Head of caudate nucleus (tissue), 42 donors: ENCODE measurements at regions not wholly inside any gene's neighbourhood (a gene's known extent, or its start where the extent isn't known, plus 50 kb on each side); places are given as distances from the start of the nearest gene placed in this dataset.

Experiments used
- DNase-seq, 42 donors: peaks; one replicate each; pipeline versions ENCODE4 v3.0.0 to v3.0.0-alpha.2; 2020 to 2021; ENCODE audit warnings: mixed read lengths in 7 of 42
- intact Hi-C: fragments of 100-400 bp; cut with DNase I; formaldehyde crosslinking; loops from one replicate; pipeline ENCODE4 v1.15.0; 2022

DNA sequence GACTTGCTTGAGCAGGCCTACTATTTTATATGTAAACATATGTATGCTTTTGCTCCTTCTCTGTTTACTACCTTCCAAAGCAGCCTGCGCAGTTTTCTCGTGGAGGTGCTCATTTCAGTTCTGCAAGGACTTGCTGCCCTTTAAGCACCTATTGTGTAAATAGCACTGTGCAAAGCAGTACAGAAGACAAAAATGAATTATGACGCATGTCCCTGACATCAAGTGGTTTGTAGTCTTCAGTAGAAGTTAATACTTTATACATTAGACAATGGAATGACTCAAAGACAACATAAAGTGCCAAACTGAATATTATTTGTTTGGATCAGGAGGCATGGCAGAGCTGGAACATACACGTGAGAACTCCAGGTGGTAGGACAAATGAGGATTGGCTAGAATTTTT, 611.7 kb downstream of the LMO4 start:
- DNase-seq = no peak
- intact Hi-C loops = no loop called here

DNA sequence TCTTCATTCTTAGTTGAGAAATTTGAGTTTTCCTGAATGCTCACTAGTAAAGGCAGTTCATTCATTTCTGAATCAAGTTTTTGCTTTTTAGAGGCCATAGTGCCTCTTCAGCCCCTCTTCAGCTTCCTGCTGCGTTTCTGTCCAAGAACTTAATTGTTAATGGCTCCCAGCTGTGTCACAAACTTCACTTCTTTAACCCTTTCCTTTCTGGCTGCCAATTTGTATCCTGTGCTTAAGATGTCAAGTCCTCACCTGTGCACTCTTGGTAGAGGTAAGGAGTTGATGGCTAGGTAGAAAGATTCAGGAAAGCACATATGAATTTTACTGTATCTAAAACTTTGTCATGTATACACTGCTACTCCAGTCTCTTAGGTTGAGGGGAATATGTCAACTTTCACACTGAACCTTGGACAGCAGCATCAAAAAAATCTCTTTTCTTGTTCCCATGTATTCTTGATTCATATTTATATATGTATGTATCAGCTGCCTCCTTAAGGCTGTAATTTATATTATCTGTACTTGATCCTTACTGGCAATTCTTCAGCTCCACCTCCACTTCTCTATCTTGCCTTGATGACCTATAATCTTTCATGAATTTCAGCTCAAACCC, 612.8 kb downstream of the LMO4 start:
- intact Hi-C loops = no loop called here
- no peak for DNase-seq

DNA sequence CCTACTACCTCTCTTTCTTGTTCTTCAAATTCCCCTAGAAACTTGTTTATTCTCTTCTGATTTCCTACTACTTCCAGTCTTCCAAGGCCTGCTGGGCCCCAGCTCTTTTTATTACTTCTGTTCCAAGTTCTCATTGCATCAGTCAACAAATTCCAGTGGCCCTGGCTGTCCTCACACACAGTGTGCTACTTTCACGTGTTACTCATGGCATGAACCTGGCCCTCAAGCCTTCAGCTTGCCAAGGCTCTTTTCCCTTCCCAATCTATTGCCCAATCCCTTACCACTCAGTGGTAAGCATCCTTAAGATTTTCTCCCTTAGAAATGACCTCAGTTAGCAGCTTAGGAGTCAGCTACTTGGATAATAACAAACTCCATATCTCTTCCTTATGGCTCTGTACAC, 613.5 kb downstream of the LMO4 start:
- DNase-seq = peak in 2 of 42 donors; percentile 4 to 12
- intact Hi-C loops = no loop called here

DNA sequence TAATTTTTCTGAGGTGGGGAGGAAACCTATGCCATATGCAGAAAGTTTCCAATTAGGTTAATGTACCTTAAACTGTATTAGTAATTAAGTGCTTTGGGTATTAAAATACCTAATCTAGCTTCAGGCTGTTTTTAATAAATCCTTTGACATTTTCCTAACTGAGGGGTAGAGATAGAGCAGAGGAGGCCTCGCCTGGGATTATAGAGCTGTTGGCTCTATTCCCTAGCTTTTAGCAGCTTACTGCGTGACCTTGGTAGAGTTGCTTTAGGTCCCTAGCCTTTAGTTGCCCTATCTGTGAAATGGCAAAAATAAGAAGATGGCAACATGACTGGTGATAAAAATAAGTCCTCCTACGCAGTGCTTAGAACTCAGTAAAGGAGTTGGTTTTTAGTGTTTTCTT, 621.0 kb downstream of the LMO4 start:
- intact Hi-C loops = loop anchor here (5.0 to 10.0 kb wide), 3 partner anchors 625 to 817 kb away; partner anchors contain the start of gene LMO4

DNA sequence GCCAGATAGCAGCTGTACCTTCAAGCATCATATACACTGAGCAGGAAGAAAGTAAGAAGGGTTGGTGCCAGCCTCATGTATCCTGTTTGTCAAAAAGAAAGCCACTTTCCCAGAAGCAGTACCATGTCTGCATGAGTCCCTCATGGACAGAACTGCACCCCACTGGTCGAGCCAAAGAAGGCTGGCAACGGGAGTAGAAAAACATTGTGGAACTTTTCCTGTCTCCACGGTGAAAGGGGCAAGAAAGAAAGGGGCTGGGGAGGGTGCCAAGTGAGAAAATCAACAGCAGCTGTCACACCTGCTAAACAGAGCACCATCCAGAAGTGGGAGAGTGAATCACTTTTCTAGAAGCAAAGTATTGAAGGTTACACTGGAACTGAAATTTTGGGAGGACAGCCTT, 621.7 kb downstream of the LMO4 start:
- peak in 9 of 42 donors; percentile 4 to 40 (median 24) for DNase-seq
- intact Hi-C loops = loop anchor here (5.0 to 10.0 kb wide), 3 partner anchors 626 to 818 kb away; partner anchors contain the start of gene LMO4

More for the DNA sequence above, 621.0 kb downstream of the LMO4 start:
- DNase-seq = no peak

DNA sequence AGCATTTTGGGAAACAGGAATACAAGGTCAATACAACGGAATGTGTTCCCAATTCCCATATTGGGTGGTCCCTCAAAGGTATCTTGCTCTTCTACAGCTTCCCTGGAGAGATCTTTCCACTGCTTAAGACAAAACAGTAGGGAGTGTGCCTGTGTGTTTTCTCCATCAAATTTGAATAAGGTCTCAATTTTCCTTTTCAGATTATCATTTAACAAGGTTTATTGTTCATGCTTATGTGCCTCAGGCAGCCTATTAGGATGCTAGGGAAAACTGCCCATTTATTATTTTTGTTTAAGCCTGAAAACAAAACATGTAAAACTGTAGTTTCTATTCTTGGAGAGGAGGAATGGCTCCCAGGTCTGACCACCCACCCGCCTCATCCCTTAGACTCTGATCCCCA, 622.7 kb downstream of the LMO4 start:
- intact Hi-C loops = loop anchor here (5.0 to 10.0 kb wide), 3 partner anchors 627 to 819 kb away; partner anchors contain the start of gene LMO4
- DNase-seq = no peak

DNA sequence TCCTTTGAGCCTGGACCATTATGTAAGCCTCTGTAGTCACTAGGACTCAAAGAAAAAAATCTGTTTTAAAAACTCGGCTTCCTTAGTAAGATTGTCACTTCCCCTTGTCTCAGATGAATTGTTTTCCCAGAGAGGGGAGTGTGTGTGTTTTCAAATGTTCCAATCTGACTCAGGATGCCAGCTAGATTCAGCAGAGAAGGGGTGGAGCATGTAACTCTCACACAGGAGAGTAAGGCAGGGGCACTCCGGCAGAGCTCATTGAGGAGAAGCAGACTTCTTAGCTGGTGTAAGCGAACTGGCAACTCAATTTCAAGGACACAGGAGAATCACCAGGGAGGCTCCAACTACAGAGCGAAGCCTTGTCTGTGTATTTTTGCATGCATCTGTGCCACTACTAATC, 623.2 kb downstream of the LMO4 start:
- intact Hi-C loops = loop anchor here (5.0 to 10.0 kb wide), 3 partner anchors 627 to 820 kb away; partner anchors contain the start of gene LMO4
- no peak for DNase-seq

DNA sequence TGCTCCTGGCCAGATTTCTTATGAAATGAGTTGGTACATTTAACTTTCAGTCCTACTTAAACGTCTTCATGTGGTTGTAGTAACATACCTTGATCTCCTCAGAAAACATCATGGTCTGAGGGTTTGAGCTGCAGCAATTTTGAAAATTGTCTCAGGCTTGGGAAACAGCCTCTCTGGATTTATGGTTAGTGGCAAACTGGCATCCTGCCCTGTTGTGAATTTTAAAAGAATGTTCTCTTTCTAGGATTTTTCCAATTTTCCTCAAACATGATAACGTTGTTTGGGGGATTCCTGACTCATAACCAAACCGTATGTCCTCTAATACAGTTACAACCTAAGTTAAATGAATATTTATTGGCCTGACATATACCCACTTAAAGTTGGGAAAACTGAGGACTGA, 624.4 kb downstream of the LMO4 start:
- intact Hi-C loops = loop anchor here (5.0 to 10.0 kb wide), 3 partner anchors 628 to 821 kb away; partner anchors contain the start of gene LMO4
- no peak for DNase-seq

DNA sequence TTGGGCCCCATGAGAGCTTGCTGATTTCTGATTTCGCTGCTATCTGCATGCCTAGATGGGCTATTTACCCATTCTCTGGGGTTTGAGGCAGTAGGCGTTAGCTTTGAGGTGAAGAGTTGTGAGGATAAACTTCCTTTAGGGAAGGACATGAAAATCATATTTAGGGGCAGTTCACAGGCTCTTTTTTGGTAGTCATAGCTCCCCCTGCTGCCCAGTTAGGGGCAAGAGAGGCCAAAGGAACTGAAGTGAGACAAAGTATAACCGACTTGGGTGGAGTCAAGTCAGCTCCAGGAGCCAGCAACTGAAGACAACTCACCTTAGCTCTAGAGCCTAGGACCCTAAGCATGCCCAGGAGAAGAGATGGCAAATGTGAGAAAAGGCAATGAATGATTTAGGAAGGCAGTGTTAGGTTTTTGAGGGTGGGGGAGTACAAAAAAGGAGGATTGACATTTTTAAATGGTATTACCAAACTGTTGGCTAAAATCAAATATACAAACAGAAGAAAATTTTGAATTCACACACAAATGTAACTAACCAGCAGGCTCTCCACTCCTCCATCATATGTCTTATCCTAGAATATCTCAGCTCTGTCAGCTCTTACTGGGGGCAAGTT, 625.2 kb downstream of the LMO4 start:
- intact Hi-C loops = loop anchor here (5.0 to 10.0 kb wide), 3 partner anchors 629 to 822 kb away; partner anchors contain the start of gene LMO4
- peak; percentile 29 to 88 (median 66) for DNase-seq

DNA sequence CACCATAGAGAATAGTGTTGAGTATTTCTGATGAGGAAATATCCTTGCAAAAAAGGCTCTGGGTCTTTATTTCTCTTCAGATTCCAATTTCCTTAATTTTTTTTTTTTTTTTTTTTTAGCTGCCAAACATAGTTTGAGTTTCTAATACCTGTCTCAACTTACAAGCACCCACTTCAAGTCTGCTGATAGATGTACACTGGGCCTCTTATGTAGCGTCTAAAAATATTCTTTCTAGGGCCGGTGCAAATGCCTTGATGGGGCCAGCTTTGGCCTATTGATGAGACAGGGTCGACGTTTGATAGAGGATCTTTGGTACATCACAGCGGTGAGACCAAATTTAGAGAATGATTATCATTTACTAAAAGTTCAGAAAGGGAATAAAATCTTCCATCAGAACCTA, 626.4 kb downstream of the LMO4 start:
- intact Hi-C loops = loop anchor here (10.0 kb wide), 2 partner anchors 630 to 660 kb away; partner anchors contain the start of gene LMO4
- DNase-seq = no peak

DNA sequence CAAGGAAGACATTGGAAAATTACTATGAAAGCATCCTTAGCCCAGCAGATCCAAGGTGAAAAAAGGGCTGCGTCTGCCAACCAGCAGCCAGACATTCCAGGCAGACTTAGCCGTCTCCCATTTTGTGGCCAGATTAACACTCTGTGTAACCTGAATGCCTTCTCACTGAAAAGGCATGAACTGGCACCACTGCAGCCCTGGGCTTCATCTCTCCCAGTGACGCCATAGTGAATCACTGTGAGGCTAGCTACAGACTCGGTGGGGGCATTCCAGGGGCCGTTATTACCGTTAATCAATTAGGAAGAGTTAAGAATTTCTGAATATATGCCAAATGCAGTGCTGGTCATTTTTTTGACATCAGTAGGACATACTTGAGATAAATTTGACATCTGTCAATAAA, 627.4 kb downstream of the LMO4 start:
- peak in 9 of 42 donors; percentile 6 to 77 (median 45) for DNase-seq
- intact Hi-C loops = loop anchor here (10.0 kb wide), 2 partner anchors 631 to 661 kb away; partner anchors contain the start of gene LMO4

DNA sequence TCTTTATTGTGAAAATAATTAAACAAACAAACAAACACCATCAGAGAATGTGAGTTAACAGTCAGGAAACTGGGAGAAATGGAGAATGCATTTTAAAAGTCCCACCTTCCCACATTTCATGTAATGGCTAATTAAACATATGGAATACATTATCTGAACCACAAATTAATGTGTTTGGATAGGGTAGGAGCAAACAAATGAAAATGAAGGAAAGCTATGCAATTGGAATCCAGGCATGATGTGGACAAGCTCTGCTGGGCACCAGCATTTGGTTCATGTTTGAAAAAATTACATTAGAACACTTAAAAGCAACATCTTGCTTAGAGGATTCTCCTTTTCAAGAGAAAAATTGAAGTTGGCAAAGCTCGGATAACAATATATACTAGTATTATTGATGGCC, 628.1 kb downstream of the LMO4 start:
- intact Hi-C loops = loop anchor here (10.0 kb wide), 2 partner anchors 632 to 662 kb away; partner anchors contain the start of gene LMO4
- no peak for DNase-seq

DNA sequence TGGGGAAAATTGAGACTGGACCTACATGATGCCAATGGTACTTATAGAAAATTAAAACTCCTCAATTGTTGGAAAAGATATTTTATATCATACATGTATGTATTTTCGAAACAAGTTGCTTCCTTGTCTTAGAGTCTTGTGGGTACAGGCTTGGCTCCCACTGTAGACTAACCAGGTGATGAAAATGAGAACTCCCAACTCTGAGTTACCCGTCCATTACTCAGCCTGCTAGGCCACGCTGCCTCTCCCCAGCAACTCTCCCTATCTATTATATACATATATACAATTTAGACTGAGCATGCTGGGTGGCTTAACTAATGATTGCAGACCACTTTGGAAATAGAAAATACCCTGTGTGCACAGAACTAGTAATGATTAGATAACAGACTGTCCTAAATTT, 628.7 kb downstream of the LMO4 start:
- intact Hi-C loops = loop anchor here (10.0 kb wide), 2 partner anchors 633 to 663 kb away; partner anchors contain the start of gene LMO4
- no peak for DNase-seq

DNA sequence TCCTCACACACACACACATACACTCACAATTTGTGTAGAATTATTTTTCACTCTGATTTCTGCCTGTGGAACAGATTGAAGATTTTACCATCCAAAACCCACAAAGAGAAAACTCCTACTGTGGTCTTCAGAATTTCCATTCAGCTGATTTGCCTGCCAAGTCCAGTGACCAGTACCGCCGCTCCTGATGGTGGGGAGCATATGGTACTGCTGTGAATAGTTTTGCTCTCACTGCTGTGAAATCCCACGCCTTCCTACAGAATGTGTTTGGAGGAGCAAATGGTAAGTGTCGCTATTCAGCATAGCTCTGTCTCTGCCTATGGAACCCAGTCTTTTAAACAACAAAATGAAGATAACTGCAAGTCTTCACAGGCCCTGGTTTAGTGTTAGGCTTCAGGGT, 629.5 kb downstream of the LMO4 start:
- intact Hi-C loops = loop anchor here (10.0 kb wide), 2 partner anchors 633 to 663 kb away; partner anchors contain the start of gene LMO4

DNA sequence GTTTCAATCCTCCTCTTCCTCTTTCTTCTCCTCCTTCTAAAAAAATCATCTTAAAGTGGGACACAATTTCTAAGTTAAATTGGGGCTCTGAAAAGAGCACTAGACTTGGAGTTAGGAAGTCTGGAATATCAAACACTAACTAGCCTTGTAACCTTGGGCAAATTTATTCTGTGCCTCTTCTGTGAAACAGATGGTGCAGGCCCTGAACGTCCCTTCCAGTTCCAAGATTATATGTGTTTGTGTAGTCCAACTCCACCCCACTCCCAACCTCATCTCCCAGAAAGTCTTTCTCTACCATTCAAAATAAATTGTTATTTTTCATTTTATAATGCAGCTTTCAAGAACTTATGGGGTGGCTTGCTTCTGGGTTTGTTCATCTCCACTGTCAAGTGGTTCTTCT, 630.0 kb downstream of the LMO4 start:
- intact Hi-C loops = loop anchor here (10.0 kb wide), 2 partner anchors 634 to 664 kb away; partner anchors contain the start of gene LMO4
- no peak for DNase-seq

More for the DNA sequence above, 629.5 kb downstream of the LMO4 start:
- DNase-seq = no peak

DNA sequence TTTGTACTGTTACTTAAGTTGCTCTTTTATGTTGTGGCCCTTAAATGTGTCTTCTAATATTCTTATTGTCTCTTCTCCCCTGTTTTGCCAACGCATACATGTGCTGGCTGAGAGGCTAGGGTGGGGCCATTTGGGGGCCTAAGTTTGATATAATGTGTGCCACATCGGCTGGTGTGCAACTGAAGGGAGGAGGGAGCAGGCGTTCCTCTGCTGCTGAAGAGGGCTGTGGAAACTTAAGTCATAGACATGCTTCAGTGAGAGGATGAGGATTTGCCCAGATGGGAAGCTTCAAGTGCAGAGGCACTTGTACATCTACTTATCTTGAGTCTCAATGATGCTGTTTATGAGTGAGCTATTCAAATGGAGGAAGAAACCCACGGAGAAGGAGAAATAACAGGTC, 630.6 kb downstream of the LMO4 start:
- intact Hi-C loops = loop anchor here (10.0 kb wide), 2 partner anchors 634 to 664 kb away; partner anchors contain the start of gene LMO4
- DNase-seq = no peak

DNA sequence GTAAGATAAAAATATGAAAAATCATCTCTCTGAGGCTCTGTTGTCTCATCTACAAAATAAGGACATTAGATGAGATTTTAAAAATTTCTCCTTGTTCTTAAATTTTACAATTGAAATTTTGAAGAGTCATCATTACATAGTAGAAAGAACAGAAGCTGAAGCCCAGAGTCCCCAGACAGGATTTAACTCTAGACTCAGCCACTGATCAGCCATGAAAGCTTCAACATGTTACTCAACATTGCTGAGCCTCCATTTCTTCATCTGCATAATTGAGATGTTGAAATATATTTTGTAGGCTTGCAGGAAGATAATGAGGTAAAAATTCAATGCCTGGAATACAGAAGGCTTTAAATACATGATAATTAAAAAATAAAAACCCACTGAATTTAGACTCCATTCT, 633.3 kb downstream of the LMO4 start:
- DNase-seq = no peak
- intact Hi-C loops = no loop called here

DNA sequence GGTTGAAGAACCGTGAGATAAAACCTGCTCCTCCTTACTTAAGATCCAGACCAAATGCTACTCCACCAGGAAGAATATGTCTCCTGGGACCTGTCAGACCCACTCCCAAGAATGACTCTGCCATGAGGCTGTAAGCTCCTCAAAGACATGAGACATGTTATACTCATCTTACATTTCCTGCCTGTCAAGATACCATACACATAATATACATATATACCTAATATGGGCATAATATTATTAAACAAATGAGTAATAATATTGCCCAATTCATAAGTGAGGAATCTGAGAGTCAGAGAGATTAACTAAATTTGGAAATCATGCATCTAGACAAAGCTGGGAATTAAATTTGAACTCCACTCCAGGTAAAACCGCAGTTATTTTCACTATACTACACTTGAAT, 634.9 kb downstream of the LMO4 start:
- intact Hi-C loops = no loop called here
- DNase-seq = no peak

DNA sequence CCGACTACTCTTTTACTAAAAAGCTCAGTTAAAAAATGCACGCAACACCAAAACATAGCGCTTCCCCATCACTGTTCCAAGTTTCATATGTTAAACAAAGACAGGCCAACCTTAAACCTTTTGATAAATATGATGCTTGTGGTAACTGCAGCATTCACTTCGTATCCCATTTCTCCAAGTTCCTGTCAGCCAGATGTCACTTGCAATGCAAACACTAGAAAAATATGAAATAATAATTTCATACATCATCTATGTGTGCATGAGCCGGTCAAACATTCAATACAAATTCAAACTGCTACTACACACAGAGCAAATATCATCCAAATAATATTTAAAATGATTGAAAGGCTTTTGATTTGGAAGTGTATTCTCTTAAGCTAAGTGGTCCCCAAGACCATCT, 636.5 kb downstream of the LMO4 start:
- no peak for DNase-seq
- intact Hi-C loops = no loop called here
